ENCODE measurements at regions not wholly inside any gene's neighbourhood (a gene's known extent, or its start where the extent isn't known, plus 50 kb on each side); places are given as distances from the start of the nearest gene placed in this dataset.

GRCh38 chr21:38949070-38949380, 143.3 kb downstream of the ETS2 start:
- H3K27me3 ChIP-seq (ENCODE audit: low read length) = no peaks in the 10 kb centered on the region
- H3K27ac ChIP-seq (ENCODE audit: low read length) = no peak overlapping the region
- H2AFZ ChIP-seq (ENCODE audit: low read length) = no peak overlapping the region
- no peaks in the 10 kb centered on the region for H3F3A ChIP-seq (ENCODE audit: low read length, unreplicated experiment)
- ChIA-PET POLR2A (ENCODE audit: unreplicated experiment) (no interaction called here), CTCF (no interaction called here)
- H3K4me1 ChIP-seq (ENCODE audit: insufficient read depth, low read length) = no peaks in the 10 kb centered on the region
- ATAC-seq (no peak), DNase-seq (no peak)
- H3K9ac ChIP-seq (ENCODE audit: low read length) = no peak overlapping the region
- no TSS peak for BruUV-seq (replicated peaks)
- no peaks in the 10 kb centered on the region for H4K20me1 ChIP-seq (ENCODE audit: low read length)
- no peaks in the 10 kb centered on the region for H3K36me3 ChIP-seq (ENCODE audit: low read depth, low read length)
- no peaks in the 10 kb centered on the region for H3K9me2 ChIP-seq (replicated peaks; ENCODE audit: low read length)
- no peaks in the 10 kb centered on the region for H3K79me2 ChIP-seq (ENCODE audit: low read length)
- intact Hi-C loops (cut with micrococcal nuclease) = no loop called here
- H3K4me3 ChIP-seq (ENCODE audit: low read length) = no peak overlapping the region
- no peaks in the 10 kb centered on the region for H3K9me3 ChIP-seq (ENCODE audit: low read length)
- no peak overlapping the region for H3K4me2 ChIP-seq (ENCODE audit: low read length)
- TF ChIP-seq CTCF (conservative IDR thresholded peaks at IDR 0.05; ENCODE audit: low read depth, low read length) (no peak), EZH2 (IDR thresholded peaks at IDR 0.05; ENCODE audit: low read length, unreplicated experiment) (no peak), EZH2phosphoT487 (IDR thresholded peaks at IDR 0.05; ENCODE audit: borderline replicate concordance, low read length) (no peak)

- TF ChIP-seq CTCF (conservative IDR thresholded peaks at IDR 0.05; ENCODE audit: low read depth, low read length) (no peak), EZH2 (IDR thresholded peaks at IDR 0.05; ENCODE audit: low read length, unreplicated experiment) (no peak), EZH2phosphoT487 (IDR thresholded peaks at IDR 0.05; ENCODE audit: borderline replicate concordance, low read length) (no peak)
- DNase-seq (no peak), ATAC-seq (no peak)
- no peak overlapping the region for H3K4me2 ChIP-seq (ENCODE audit: low read length)
- no peaks in the 10 kb centered on the region for H3K36me3 ChIP-seq (ENCODE audit: low read depth, low read length)
- no peaks in the 10 kb centered on the region for H3K4me1 ChIP-seq (ENCODE audit: insufficient read depth, low read length)
- H3K27me3 ChIP-seq (ENCODE audit: low read length) = no peaks in the 10 kb centered on the region
- H3K9ac ChIP-seq (ENCODE audit: low read length) = no peak overlapping the region
- ChIA-PET POLR2A (ENCODE audit: unreplicated experiment) (no interaction called here), CTCF (no interaction called here)
- no peaks in the 10 kb centered on the region for H3K9me2 ChIP-seq (replicated peaks; ENCODE audit: low read length)
- H3K9me3 ChIP-seq (ENCODE audit: low read length) = no peaks in the 10 kb centered on the region
- H3K79me2 ChIP-seq (ENCODE audit: low read length) = no peaks in the 10 kb centered on the region
- no peak overlapping the region for H2AFZ ChIP-seq (ENCODE audit: low read length)
- no peak overlapping the region for H3K27ac ChIP-seq (ENCODE audit: low read length)
- no peaks in the 10 kb centered on the region for H3F3A ChIP-seq (ENCODE audit: low read length, unreplicated experiment)
- intact Hi-C loops (cut with micrococcal nuclease) = no loop called here
- H4K20me1 ChIP-seq (ENCODE audit: low read length) = no peaks in the 10 kb centered on the region
- no TSS peak for BruUV-seq (replicated peaks)
- no peak overlapping the region for H3K4me3 ChIP-seq (ENCODE audit: low read length)
Observed at GRCh38 chr21:38948377-38949069, 142.8 kb downstream of the ETS2 start.

- no peaks in the 10 kb centered on the region for H3K4me1 ChIP-seq (ENCODE audit: insufficient read depth, low read length)
- H3F3A ChIP-seq (ENCODE audit: low read length, unreplicated experiment) = no peaks in the 10 kb centered on the region
- H3K79me2 ChIP-seq (ENCODE audit: low read length) = no peaks in the 10 kb centered on the region
- H2AFZ ChIP-seq (ENCODE audit: low read length) = no peak overlapping the region
- H3K4me2 ChIP-seq (ENCODE audit: low read length) = no peak overlapping the region
- no peaks in the 10 kb centered on the region for H3K9me3 ChIP-seq (ENCODE audit: low read length)
- H3K9ac ChIP-seq (ENCODE audit: low read length) = no peak overlapping the region
- ATAC-seq (no peak), DNase-seq (no peak)
- intact Hi-C loops (cut with micrococcal nuclease) = no loop called here
- no peak overlapping the region for H3K27ac ChIP-seq (ENCODE audit: low read length)
- H3K36me3 ChIP-seq (ENCODE audit: low read depth, low read length) = no peaks in the 10 kb centered on the region
- no peak overlapping the region for H3K4me3 ChIP-seq (ENCODE audit: low read length)
- H3K27me3 ChIP-seq (ENCODE audit: low read length) = no peaks in the 10 kb centered on the region
- no peaks in the 10 kb centered on the region for H4K20me1 ChIP-seq (ENCODE audit: low read length)
- POLR2A ChIA-PET (ENCODE audit: unreplicated experiment) = no interaction called here
- CTCF ChIA-PET = no interaction called here
- BruUV-seq (replicated peaks) = no TSS peak
- TF ChIP-seq EZH2phosphoT487 (IDR thresholded peaks at IDR 0.05; ENCODE audit: borderline replicate concordance, low read length) = no peak
- no peak for TF ChIP-seq EZH2 (IDR thresholded peaks at IDR 0.05; ENCODE audit: low read length, unreplicated experiment)
- TF ChIP-seq CTCF (conservative IDR thresholded peaks at IDR 0.05; ENCODE audit: low read depth, low read length) = no peak
- H3K9me2 ChIP-seq (replicated peaks; ENCODE audit: low read length) = no peaks in the 10 kb centered on the region
Observed at GRCh38 chr21:38945545-38946245, 140.0 kb downstream of the ETS2 start.
